Colonic mucosa (tissue), 4 donors: ENCODE measurements at regions not wholly inside any gene's neighbourhood (a gene's known extent, or its start where the extent isn't known, plus 50 kb on each side); places are given as distances from the start of the nearest gene placed in this dataset.

Source experiments
- DNase-seq: peaks from one replicate; pipeline ENCODE4 v3.0.0-alpha.2; 2020
- H3K27ac ChIP-seq: fragments of 200-600 bp; one replicate; pipeline ENCODE4 v1.8.0; 2021
- H3K27me3 ChIP-seq: fragments of 200-600 bp; one replicate; pipeline ENCODE4 v1.8.0; 2021
- H3K36me3 ChIP-seq: fragments of 200-600 bp; one replicate; pipeline ENCODE4 v1.8.0; 2021
- H3K4me1 ChIP-seq: fragments of 200-600 bp; one replicate; pipeline ENCODE4 v1.8.0; 2021; ENCODE audit warnings: mild to moderate bottlenecking
- H3K4me3 ChIP-seq: fragments of 200-600 bp; one replicate; pipeline ENCODE4 v1.8.0; 2021
- H3K9ac ChIP-seq, 2 donors: one replicate each; pipeline ENCODE4 v1.7.0; 2013; ENCODE audit warnings: control low read depth in 2 of 2, low read depth in 2 of 2, low read length in 2 of 2
- H3K9me3 ChIP-seq: fragments of 200-600 bp; one replicate; pipeline ENCODE4 v1.8.0; 2021
- intact Hi-C: fragments of 100-400 bp; cut with DNase I; formaldehyde crosslinking; loops from one replicate; pipeline ENCODE4 v1.14.1; 2022
- TF ChIP-seq, protein P1 (sequence below): fragments of 200-600 bp; IDR thresholded peaks from one replicate; pipeline ENCODE4 v1.8.0; 2022; ENCODE audit warnings: antibody characterized with exemption, mild to moderate bottlenecking
- donor health status: healthy.
- donor health status: DM: no; HTN: no; CAD: no.
- donor health status: DM: no; HTN: no; CAD: no.

GRCh38 chr7:155886391-155887173 is 74.3 kb upstream of the SHH start:
- no peak overlapping the region for H3K9ac ChIP-seq
- TF ChIP-seq, protein P1, sequence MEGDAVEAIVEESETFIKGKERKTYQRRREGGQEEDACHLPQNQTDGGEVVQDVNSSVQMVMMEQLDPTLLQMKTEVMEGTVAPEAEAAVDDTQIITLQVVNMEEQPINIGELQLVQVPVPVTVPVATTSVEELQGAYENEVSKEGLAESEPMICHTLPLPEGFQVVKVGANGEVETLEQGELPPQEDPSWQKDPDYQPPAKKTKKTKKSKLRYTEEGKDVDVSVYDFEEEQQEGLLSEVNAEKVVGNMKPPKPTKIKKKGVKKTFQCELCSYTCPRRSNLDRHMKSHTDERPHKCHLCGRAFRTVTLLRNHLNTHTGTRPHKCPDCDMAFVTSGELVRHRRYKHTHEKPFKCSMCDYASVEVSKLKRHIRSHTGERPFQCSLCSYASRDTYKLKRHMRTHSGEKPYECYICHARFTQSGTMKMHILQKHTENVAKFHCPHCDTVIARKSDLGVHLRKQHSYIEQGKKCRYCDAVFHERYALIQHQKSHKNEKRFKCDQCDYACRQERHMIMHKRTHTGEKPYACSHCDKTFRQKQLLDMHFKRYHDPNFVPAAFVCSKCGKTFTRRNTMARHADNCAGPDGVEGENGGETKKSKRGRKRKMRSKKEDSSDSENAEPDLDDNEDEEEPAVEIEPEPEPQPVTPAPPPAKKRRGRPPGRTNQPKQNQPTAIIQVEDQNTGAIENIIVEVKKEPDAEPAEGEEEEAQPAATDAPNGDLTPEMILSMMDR, result no peak
- no peak overlapping the region for H3K27ac ChIP-seq
- H3K27me3 ChIP-seq, result no peaks in the 10 kb centered on the region
- H3K4me1 ChIP-seq, result peaks cover 4% of the 10 kb centered on the region
- DNase-seq, result no peak
- no peaks in the 10 kb centered on the region for H3K36me3 ChIP-seq
- intact Hi-C loops, result no loop called here
- H3K4me3 ChIP-seq, result no peak overlapping the region
- no peaks in the 10 kb centered on the region for H3K9me3 ChIP-seq

GRCh38 chr7:155885167-155886155 is 73.2 kb upstream of the SHH start:
- H3K4me3 ChIP-seq, result no peak overlapping the region
- intact Hi-C loops, result no loop called here
- H3K9ac ChIP-seq, result no peak overlapping the region
- H3K9me3 ChIP-seq, result no peaks in the 10 kb centered on the region
- H3K27me3 ChIP-seq, result no peaks in the 10 kb centered on the region
- TF ChIP-seq, protein P1, result no peak
- H3K4me1 ChIP-seq, result peaks cover 2% of the 10 kb centered on the region
- no peak for DNase-seq
- H3K27ac ChIP-seq, result no peak overlapping the region
- no peaks in the 10 kb centered on the region for H3K36me3 ChIP-seq

DNA sequence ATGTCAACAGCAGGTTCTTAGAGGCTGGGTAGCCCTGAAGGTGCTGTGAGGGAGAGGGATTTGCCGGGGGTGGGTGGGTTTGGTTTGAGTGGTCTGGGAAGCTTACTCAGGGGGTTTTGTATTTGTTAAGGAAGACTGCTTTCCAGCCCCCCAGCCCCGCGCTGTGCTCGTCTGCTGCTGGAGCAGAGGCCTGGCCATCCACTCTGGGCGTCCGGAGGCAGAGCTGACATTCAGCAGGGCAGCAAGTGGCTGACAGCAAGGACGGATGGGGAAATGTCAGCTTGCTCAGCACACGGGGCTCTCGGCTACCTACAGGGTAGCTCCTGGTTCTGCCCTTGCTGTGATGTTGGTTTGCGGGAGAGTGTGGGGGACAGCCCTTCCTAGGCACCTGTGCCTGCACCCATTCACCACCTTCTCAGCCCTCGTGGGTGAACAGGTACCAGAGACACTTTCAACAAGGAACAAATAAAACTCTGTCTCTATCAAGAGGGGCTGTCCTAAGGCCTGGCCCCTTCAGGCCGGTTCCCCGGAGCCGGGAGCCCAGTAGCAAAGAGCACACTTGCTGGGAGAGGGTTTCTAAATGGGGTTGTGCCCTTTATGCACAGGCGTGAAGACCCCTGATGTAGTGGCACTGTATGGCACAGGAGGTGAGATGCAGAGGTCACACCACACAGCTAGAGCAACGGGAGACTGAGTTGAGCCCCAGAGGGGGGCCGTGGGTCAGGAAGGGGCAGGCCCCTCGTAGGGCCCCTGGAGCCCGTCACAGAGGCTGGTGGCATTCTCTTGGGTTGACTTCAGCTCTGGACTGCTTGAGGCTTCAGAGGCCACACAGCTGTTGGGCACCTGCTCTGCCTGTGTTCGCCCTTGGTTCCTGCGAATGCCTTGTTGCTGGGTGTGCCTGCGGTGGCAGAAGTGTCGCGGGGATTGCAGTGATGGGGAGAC is 72.2 kb upstream of the SHH start:
- H3K27ac ChIP-seq, result no peak overlapping the region
- H3K27me3 ChIP-seq, result no peaks in the 10 kb centered on the region
- H3K9me3 ChIP-seq, result no peaks in the 10 kb centered on the region
- intact Hi-C loops, result no loop called here
- TF ChIP-seq, protein P1, result no peak
- H3K36me3 ChIP-seq, result no peaks in the 10 kb centered on the region
- no peaks in the 10 kb centered on the region for H3K4me1 ChIP-seq
- DNase-seq, result no peak
- H3K4me3 ChIP-seq, result no peak overlapping the region
- no peak overlapping the region for H3K9ac ChIP-seq

DNA sequence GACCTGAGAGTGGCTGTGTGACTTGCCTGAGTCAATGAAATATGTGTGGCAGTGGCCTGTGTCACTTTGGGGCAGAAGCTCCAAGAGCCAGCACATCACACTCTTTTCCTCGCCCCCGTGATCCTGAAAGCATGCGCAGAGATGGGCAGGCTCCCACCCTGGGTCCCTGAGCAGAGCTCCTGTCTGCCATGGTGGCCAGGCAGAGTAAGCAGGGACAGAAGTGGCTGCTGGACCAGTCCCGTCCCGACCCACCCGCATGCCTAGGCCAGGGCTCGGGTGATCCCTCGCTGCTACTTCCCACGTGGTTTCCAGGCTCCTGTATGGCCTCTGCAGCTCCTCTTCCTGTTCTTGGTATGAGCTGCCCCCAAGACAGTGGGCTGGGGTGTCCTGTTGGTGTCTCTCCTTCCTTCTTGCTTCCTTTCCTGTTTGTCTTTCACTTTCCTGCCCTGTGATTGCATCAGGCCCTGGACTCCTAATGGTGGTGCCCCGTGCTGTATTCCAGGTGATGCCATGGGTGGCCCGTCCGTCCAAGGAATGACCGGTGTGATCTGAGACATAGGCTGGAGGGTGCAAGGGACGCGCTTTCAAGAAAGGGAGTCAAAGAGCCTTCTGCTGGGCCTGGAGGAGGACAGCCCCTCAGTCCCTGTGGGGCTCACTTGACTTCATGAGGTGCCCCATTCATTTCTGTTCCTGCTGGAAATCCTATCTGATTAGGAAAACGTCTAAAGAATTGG is 71.4 kb upstream of the SHH start:
- DNase-seq, result no peak
- Histone ChIP-seq H3K27me3 (no peaks in the 10 kb centered on the region), H3K27ac (no peak overlapping the region), H3K4me1 (no peaks in the 10 kb centered on the region), H3K9ac (no peak overlapping the region), H3K4me3 (no peak overlapping the region), H3K9me3 (no peaks in the 10 kb centered on the region), H3K36me3 (no peaks in the 10 kb centered on the region)
- intact Hi-C loops, result no loop called here
- TF ChIP-seq, protein P1, result no peak
